Nephron progenitor cell (in vitro differentiated cells): ENCODE measurements at regions not wholly inside any gene's neighbourhood (a gene's known extent, or its start where the extent isn't known, plus 50 kb on each side); places are given as distances from the start of the nearest gene placed in this dataset.

Experiments
- DNase-seq: peaks from one replicate; pipeline ENCODE4 v3.0.0; 2021
- H3K27ac Mint-ChIP-seq: 2 replicates; pipeline ENCODE4 v1.8.0; 2021; ENCODE audit warnings: mild to moderate bottlenecking, moderate library complexity, mixed read lengths
- H3K27me3 Mint-ChIP-seq: 2 replicates; pipeline ENCODE4 v1.8.0; 2021; ENCODE audit warnings: mild to moderate bottlenecking, low read depth, mixed read lengths; ENCODE audit not compliant: poor library complexity
- H3K36me3 Mint-ChIP-seq: 2 replicates; pipeline ENCODE4 v1.8.0; 2021; ENCODE audit warnings: low read depth, mixed read lengths
- H3K4me1 Mint-ChIP-seq: 2 replicates; pipeline ENCODE4 v1.8.0; 2021; ENCODE audit warnings: mixed read lengths
- H3K4me3 Mint-ChIP-seq: 2 replicates; pipeline ENCODE4 v1.8.0; 2021; ENCODE audit warnings: mild to moderate bottlenecking, moderate library complexity, mixed read lengths
- H3K9me3 Mint-ChIP-seq: 2 replicates; pipeline ENCODE4 v1.8.0; 2021; ENCODE audit warnings: mild to moderate bottlenecking, moderate library complexity, mixed read lengths
- TF ChIP-seq, protein P1 (sequence below): fragments of 200-600 bp; sonication (generic); IDR thresholded peaks from 2 replicates; pipeline ENCODE4 v1.5.0; 2021; ENCODE audit warnings: antibody characterized with exemption

DNA sequence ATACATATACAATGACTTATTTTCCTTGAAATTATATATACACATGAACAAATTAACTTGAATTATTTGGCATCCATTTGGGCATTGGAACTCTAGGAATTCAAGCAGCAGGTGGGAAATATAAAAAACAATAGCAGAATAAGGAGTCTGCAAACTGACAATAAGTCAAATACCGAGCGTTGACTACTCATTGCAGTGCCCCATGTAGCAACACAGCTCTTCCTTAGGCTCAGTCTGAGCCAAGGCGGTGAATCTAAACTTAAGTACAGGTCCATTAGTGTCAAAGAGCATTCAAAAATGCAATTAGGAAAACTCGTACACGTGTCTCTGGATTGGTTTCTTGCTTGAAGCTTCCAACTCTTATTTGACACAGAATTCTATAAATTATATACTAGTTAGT is 462.5 kb upstream of the KLF12 start:
- no peak overlapping the region for H3K4me3 Mint-ChIP-seq
- H3K36me3 Mint-ChIP-seq = no peaks in the 10 kb centered on the region
- no peaks in the 10 kb centered on the region for H3K9me3 Mint-ChIP-seq
- H3K27me3 Mint-ChIP-seq = peaks cover 2% of the 10 kb centered on the region
- no peaks in the 10 kb centered on the region for H3K4me1 Mint-ChIP-seq
- H3K27ac Mint-ChIP-seq = no peak overlapping the region
- DNase-seq = no peak
- TF ChIP-seq, protein P1, sequence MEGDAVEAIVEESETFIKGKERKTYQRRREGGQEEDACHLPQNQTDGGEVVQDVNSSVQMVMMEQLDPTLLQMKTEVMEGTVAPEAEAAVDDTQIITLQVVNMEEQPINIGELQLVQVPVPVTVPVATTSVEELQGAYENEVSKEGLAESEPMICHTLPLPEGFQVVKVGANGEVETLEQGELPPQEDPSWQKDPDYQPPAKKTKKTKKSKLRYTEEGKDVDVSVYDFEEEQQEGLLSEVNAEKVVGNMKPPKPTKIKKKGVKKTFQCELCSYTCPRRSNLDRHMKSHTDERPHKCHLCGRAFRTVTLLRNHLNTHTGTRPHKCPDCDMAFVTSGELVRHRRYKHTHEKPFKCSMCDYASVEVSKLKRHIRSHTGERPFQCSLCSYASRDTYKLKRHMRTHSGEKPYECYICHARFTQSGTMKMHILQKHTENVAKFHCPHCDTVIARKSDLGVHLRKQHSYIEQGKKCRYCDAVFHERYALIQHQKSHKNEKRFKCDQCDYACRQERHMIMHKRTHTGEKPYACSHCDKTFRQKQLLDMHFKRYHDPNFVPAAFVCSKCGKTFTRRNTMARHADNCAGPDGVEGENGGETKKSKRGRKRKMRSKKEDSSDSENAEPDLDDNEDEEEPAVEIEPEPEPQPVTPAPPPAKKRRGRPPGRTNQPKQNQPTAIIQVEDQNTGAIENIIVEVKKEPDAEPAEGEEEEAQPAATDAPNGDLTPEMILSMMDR = no peak

GRCh38 chr13:74593688-74594087 is 459.5 kb upstream of the KLF12 start:
- Mint-ChIP-seq H3K9me3 (no peaks in the 10 kb centered on the region), H3K27ac (no peak overlapping the region), H3K27me3 (no peaks in the 10 kb centered on the region), H3K4me1 (no peaks in the 10 kb centered on the region), H3K4me3 (no peak overlapping the region), H3K36me3 (no peaks in the 10 kb centered on the region)
- TF ChIP-seq, protein P1 = no peak
- DNase-seq = no peak

GRCh38 chr13:74586847-74587246 is 452.6 kb upstream of the KLF12 start:
- no peaks in the 10 kb centered on the region for H3K4me1 Mint-ChIP-seq
- no peaks in the 10 kb centered on the region for H3K9me3 Mint-ChIP-seq
- H3K27ac Mint-ChIP-seq = no peak overlapping the region
- no peak for DNase-seq
- H3K27me3 Mint-ChIP-seq = no peaks in the 10 kb centered on the region
- TF ChIP-seq, protein P1 = no peak
- H3K36me3 Mint-ChIP-seq = no peaks in the 10 kb centered on the region
- H3K4me3 Mint-ChIP-seq = no peak overlapping the region

- no peaks in the 10 kb centered on the region for H3K36me3 Mint-ChIP-seq
- H3K4me3 Mint-ChIP-seq = peak overlapping the region; percentile 82
- TF ChIP-seq, protein P1 = no peak
- H3K4me1 Mint-ChIP-seq = peaks cover 22% of the 10 kb centered on the region
- H3K27ac Mint-ChIP-seq = no peak overlapping the region
- no peak for DNase-seq
- H3K9me3 Mint-ChIP-seq = peaks cover 4% of the 10 kb centered on the region
- peaks cover 7% of the 10 kb centered on the region for H3K27me3 Mint-ChIP-seq
Measured at GRCh38 chr13:74576420-74576819, 442.2 kb upstream of the KLF12 start.

DNA sequence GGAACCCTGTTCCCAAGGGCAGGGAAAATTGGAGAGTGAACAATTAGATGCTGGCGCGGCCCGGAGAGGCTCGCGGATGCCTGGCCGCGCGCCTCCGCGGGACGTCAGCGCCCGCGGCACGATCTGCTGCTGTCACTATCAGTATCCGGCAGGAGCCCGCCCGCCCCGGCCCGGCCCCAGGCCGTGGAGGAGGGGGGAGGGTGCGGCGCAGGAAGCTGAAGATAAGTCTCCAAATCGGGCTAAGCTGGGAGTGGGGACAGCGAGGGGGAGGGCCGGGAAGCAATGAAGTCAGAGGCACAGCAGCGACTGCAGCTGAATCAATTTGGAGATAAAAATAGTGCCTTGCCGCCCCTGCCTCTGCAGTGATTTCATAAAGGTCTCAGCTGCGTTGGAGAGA is 441.5 kb upstream of the KLF12 start:
- Mint-ChIP-seq H3K27me3 (peaks cover 7% of the 10 kb centered on the region), H3K4me3 (peak overlapping the region; percentile 82), H3K36me3 (no peaks in the 10 kb centered on the region), H3K9me3 (peaks cover 4% of the 10 kb centered on the region), H3K4me1 (peaks cover 22% of the 10 kb centered on the region), H3K27ac (no peak overlapping the region)
- TF ChIP-seq, protein P1 = no peak
- DNase-seq = peak; percentile 77

GRCh38 chr13:74574964-74575728 is 440.9 kb upstream of the KLF12 start:
- TF ChIP-seq, protein P1 = no peak
- DNase-seq = no peak
- H3K27ac Mint-ChIP-seq = no peak overlapping the region
- H3K36me3 Mint-ChIP-seq = no peaks in the 10 kb centered on the region
- peaks cover 7% of the 10 kb centered on the region for H3K27me3 Mint-ChIP-seq
- H3K4me3 Mint-ChIP-seq = peak overlapping the region; percentile 82
- H3K4me1 Mint-ChIP-seq = peaks cover 22% of the 10 kb centered on the region
- H3K9me3 Mint-ChIP-seq = peaks cover 4% of the 10 kb centered on the region
